Lung (tissue), 11 donors: ENCODE measurements at regions not wholly inside any gene's neighbourhood (a gene's known extent, or its start where the extent isn't known, plus 50 kb on each side); places are given as distances from the start of the nearest gene placed in this dataset.

Experiments used
- ATAC-seq: fragments of 200-7000 bp; cut with Tn5 transposase; one replicate; pipeline ENCODE4 v1.9.1; 2020; ENCODE audit warnings: moderate number of reproducible peaks; ENCODE audit not compliant: insufficient read depth, low FRiP score
- DNase-seq, 3 donors: peaks; one replicate each; pipeline ENCODE4 v3.0.0-alpha.2; 2013 to 2017
- H3K27ac ChIP-seq, 2 donors: one replicate each; pipeline ENCODE4 v1.5.1; 2013; ENCODE audit warnings: mild to moderate bottlenecking in 2 of 2, moderate library complexity in 2 of 2, control low read depth in 1 of 2, inconsistent platforms in 1 of 2, low read depth in 1 of 2, low read length in 1 of 2
- H3K27me3 ChIP-seq, 3 donors: one replicate each; pipeline ENCODE4 v1.5.1; 2013; ENCODE audit warnings: low read length in 2 of 3; ENCODE audit not compliant: control insufficient read depth in 3 of 3, insufficient read depth in 3 of 3
- H3K36me3 ChIP-seq, 4 donors: one replicate each; pipeline ENCODE4 v1.5.1; 2013; ENCODE audit warnings: low read length in 4 of 4, mild to moderate bottlenecking in 1 of 4, moderate library complexity in 1 of 4; ENCODE audit not compliant: control insufficient read depth in 4 of 4, insufficient read depth in 4 of 4
- H3K4me1 ChIP-seq, 5 donors: one replicate each; pipeline ENCODE4 v1.5.1; 2013; ENCODE audit warnings: low read length in 5 of 5, mild to moderate bottlenecking in 2 of 5, moderate library complexity in 1 of 5; ENCODE audit not compliant: control insufficient read depth in 5 of 5, insufficient read depth in 5 of 5
- H3K4me3 ChIP-seq: one replicate; pipeline ENCODE4 v1.5.1; 2013; ENCODE audit warnings: mild to moderate bottlenecking, control low read depth, moderate library complexity
- H3K9ac ChIP-seq, 2 donors: one replicate each; pipeline ENCODE4 v1.5.1; 2013; ENCODE audit warnings: low read length in 2 of 2, control low read depth in 1 of 2; ENCODE audit not compliant: insufficient read depth in 1 of 2
- H3K9me3 ChIP-seq, 4 donors: one replicate each; pipeline ENCODE4 v1.5.1; 2013; ENCODE audit warnings: low read length in 3 of 4, mild to moderate bottlenecking in 1 of 4, moderate library complexity in 1 of 4; ENCODE audit not compliant: control insufficient read depth in 4 of 4, insufficient read depth in 3 of 4
- CTCF ChIP-seq: IDR thresholded peaks from 2 replicates; pipeline ENCODE4 v1.5.1; 2012; ENCODE audit warnings: mild to moderate bottlenecking; ENCODE audit errors: control extremely low read depth, extremely low read depth
- WGBS, 2 donors: extraction: QIAGEN DNeasy Blood & Tissue Kit; methylation state at CpG; one replicate each; pipeline ENCODE4 v1.1.7; 2013; 5-methylcytosine and 5-hydroxymethylcytosine counted together
- donor health status: control.
- donor health status: control.
- donor health status: Bipolar disorder and iron deficiency.
- donor health status: healthy.
- donor health status: DM: yes; HTN: yes; CAD: no.

- H3K4me3 ChIP-seq: no peak overlapping the region
- H3K27ac ChIP-seq: no peak overlapping the region
- no peaks in the 10 kb centered on the region for H3K36me3 ChIP-seq
- H3K9me3 ChIP-seq: no peaks in the 10 kb centered on the region
- 51 to 72% methylated on average over 3 of the region's 3 CpGs for WGBS, 2 donors
- no peak overlapping the region for H3K9ac ChIP-seq
- H3K27me3 ChIP-seq: no peaks in the 10 kb centered on the region
- ATAC-seq: no peak
- no peak for DNase-seq
- no peaks in the 10 kb centered on the region for H3K4me1 ChIP-seq
- TF ChIP-seq CTCF: no peak
These were observed 327.0 kb downstream of the C6orf118 start for GRCh38 chr6:164982389-164982788.

GRCh38 chr6:164967102-164967501 lies 342.3 kb downstream of the C6orf118 start:
- no peaks in the 10 kb centered on the region for H3K4me1 ChIP-seq
- H3K27ac ChIP-seq: no peak overlapping the region
- H3K4me3 ChIP-seq: no peak overlapping the region
- no peaks in the 10 kb centered on the region for H3K36me3 ChIP-seq
- peaks cover 0 to 10% (median under 1%) of the 10 kb centered on the region in 4 donors for H3K9me3 ChIP-seq
- ATAC-seq (no peak), DNase-seq (peak; percentile 22 to 33 (median 26))
- 64 to 65% methylated on average over 12 of the region's 12 CpGs for WGBS, 2 donors
- TF ChIP-seq CTCF: no peak
- H3K9ac ChIP-seq: no peak overlapping the region
- no peaks in the 10 kb centered on the region for H3K27me3 ChIP-seq

- 64 to 76% methylated on average over 1 of the region's 1 CpG for WGBS, 2 donors
- H3K27me3 ChIP-seq: no peaks in the 10 kb centered on the region
- H3K27ac ChIP-seq: no peak overlapping the region
- no peaks in the 10 kb centered on the region for H3K36me3 ChIP-seq
- TF ChIP-seq CTCF: no peak
- H3K4me3 ChIP-seq: no peak overlapping the region
- ATAC-seq: no peak
- no peak overlapping the region for H3K9ac ChIP-seq
- H3K9me3 ChIP-seq: peaks cover 0 to 10% (median 2%) of the 10 kb centered on the region in 4 donors
- no peaks in the 10 kb centered on the region for H3K4me1 ChIP-seq
- no peak for DNase-seq
These were observed 346.6 kb downstream of the C6orf118 start for GRCh38 chr6:164962805-164963204.

- DNase-seq (no peak), ATAC-seq (no peak)
- WGBS, 2 donors: 65 to 72% methylated on average over 8 of the region's 8 CpGs
- no peaks in the 10 kb centered on the region for H3K4me1 ChIP-seq
- H3K36me3 ChIP-seq: no peaks in the 10 kb centered on the region
- no peak for TF ChIP-seq CTCF
- no peaks in the 10 kb centered on the region for H3K27me3 ChIP-seq
- no peaks in the 10 kb centered on the region for H3K9me3 ChIP-seq
- H3K9ac ChIP-seq: no peak overlapping the region
- no peak overlapping the region for H3K4me3 ChIP-seq
- no peak overlapping the region for H3K27ac ChIP-seq
These were observed 362.2 kb downstream of the C6orf118 start for GRCh38 chr6:164947164-164947563.
